ENCODE measurements at regions not wholly inside any gene's neighbourhood (a gene's known extent, or its start where the extent isn't known, plus 50 kb on each side); places are given as distances from the start of the nearest gene placed in this dataset.

DNA sequence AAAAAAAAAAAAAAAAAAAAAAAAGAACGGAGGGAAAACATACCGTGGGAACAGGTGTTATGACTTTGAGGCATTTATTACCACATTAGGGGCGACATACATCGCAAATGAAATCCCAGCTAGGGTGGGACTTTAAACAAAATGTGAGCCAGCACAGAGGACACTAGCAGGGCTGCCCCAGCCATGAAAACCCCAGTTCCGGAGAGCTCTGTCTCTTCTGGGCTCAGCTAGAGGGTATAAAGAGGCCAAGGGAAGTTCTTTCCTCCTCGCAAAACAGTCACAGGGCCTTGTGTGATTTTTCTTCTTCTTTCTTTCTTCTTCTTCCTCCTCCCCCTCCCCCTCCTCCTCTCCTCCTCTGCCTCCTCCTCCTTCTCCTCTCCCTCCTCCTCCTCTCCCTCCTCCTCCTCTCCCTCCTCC is 59.9 kb upstream of the ECHDC3 start:
- H3K9me3 ChIP-seq (ENCODE audit: control insufficient read depth in 2 of 2, low read length in 2 of 2), result no peaks in the 10 kb centered on the region
- H3K4me3 ChIP-seq (ENCODE audit: low read length in 2 of 2), result no peak overlapping the region
- H3K27ac ChIP-seq (ENCODE audit: low read length), result no peak overlapping the region
- H3K9ac ChIP-seq (ENCODE audit: low read length in 2 of 2), result no peak overlapping the region
- H3K27me3 ChIP-seq (ENCODE audit: control insufficient read depth in 1 of 2, insufficient read depth in 2 of 2, low read length in 2 of 2), result peaks cover 0 to 2% of the 10 kb centered on the region in 2 donors
- H3K4me1 ChIP-seq (ENCODE audit: control insufficient read depth, insufficient read depth, low read length), result peaks cover 8% of the 10 kb centered on the region
- no peaks in the 10 kb centered on the region for H3K36me3 ChIP-seq (ENCODE audit: control insufficient read depth in 2 of 2, insufficient read depth in 2 of 2, low read length in 2 of 2)

DNA sequence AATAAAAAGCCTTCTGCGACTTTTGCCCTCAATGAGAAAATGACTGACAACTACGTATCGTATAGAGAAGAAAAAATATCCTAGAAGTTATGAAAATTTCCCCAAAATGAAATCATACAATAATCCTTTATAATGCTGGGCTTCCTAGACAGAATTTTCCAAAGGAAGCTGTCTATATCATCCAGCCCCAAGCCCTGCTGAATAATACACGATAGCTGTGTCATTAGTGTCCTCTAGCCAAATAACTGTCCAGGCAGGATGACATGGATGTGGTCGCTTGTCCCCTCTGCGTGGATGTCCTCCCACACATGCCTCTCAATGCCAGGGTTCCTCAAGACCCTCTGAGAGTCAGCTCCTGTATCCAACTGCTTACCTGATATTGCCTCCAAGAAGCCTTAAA is 61.7 kb upstream of the ECHDC3 start:
- peaks cover 0 to 2% of the 10 kb centered on the region in 2 donors for H3K27me3 ChIP-seq (ENCODE audit: control insufficient read depth in 1 of 2, insufficient read depth in 2 of 2, low read length in 2 of 2)
- H3K4me1 ChIP-seq (ENCODE audit: control insufficient read depth, insufficient read depth, low read length), result peaks cover 8% of the 10 kb centered on the region
- H3K27ac ChIP-seq (ENCODE audit: low read length), result no peak overlapping the region
- no peak overlapping the region for H3K4me3 ChIP-seq (ENCODE audit: low read length in 2 of 2)
- no peaks in the 10 kb centered on the region for H3K9me3 ChIP-seq (ENCODE audit: control insufficient read depth in 2 of 2, low read length in 2 of 2)
- no peak overlapping the region for H3K9ac ChIP-seq (ENCODE audit: low read length in 2 of 2)
- H3K36me3 ChIP-seq (ENCODE audit: control insufficient read depth in 2 of 2, insufficient read depth in 2 of 2, low read length in 2 of 2), result no peaks in the 10 kb centered on the region

- Histone ChIP-seq H3K9ac (ENCODE audit: low read length in 2 of 2) (no peak overlapping the region), H3K27ac (ENCODE audit: low read length) (no peak overlapping the region), H3K4me3 (ENCODE audit: low read length in 2 of 2) (no peak overlapping the region), H3K27me3 (ENCODE audit: control insufficient read depth in 1 of 2, insufficient read depth in 2 of 2, low read length in 2 of 2) (peaks cover 0 to 2% of the 10 kb centered on the region in 2 donors), H3K4me1 (ENCODE audit: control insufficient read depth, insufficient read depth, low read length) (peaks cover 5% of the 10 kb centered on the region), H3K36me3 (ENCODE audit: control insufficient read depth in 2 of 2, insufficient read depth in 2 of 2, low read length in 2 of 2) (no peaks in the 10 kb centered on the region), H3K9me3 (ENCODE audit: control insufficient read depth in 2 of 2, low read length in 2 of 2) (no peaks in the 10 kb centered on the region)
These were observed 62.2 kb upstream of the ECHDC3 start for GRCh38 chr10:11679946-11680345.

GRCh38 chr10:11678074-11678793 is 63.9 kb upstream of the ECHDC3 start:
- Histone ChIP-seq H3K36me3 (ENCODE audit: control insufficient read depth in 2 of 2, insufficient read depth in 2 of 2, low read length in 2 of 2) (no peaks in the 10 kb centered on the region), H3K27me3 (ENCODE audit: control insufficient read depth in 1 of 2, insufficient read depth in 2 of 2, low read length in 2 of 2) (peaks cover 0 to 2% of the 10 kb centered on the region in 2 donors), H3K9ac (ENCODE audit: low read length in 2 of 2) (no peak overlapping the region), H3K4me1 (ENCODE audit: control insufficient read depth, insufficient read depth, low read length) (peaks cover 3% of the 10 kb centered on the region), H3K4me3 (ENCODE audit: low read length in 2 of 2) (no peak overlapping the region), H3K27ac (ENCODE audit: low read length) (no peak overlapping the region), H3K9me3 (ENCODE audit: control insufficient read depth in 2 of 2, low read length in 2 of 2) (no peaks in the 10 kb centered on the region)

GRCh38 chr10:11677480-11677879 is 64.7 kb upstream of the ECHDC3 start:
- H3K4me3 ChIP-seq (ENCODE audit: low read length in 2 of 2), result no peak overlapping the region
- no peaks in the 10 kb centered on the region for H3K36me3 ChIP-seq (ENCODE audit: control insufficient read depth in 2 of 2, insufficient read depth in 2 of 2, low read length in 2 of 2)
- H3K27ac ChIP-seq (ENCODE audit: low read length), result no peak overlapping the region
- no peak overlapping the region for H3K9ac ChIP-seq (ENCODE audit: low read length in 2 of 2)
- no peaks in the 10 kb centered on the region for H3K9me3 ChIP-seq (ENCODE audit: control insufficient read depth in 2 of 2, low read length in 2 of 2)
- H3K4me1 ChIP-seq (ENCODE audit: control insufficient read depth, insufficient read depth, low read length), result no peaks in the 10 kb centered on the region
- H3K27me3 ChIP-seq (ENCODE audit: control insufficient read depth in 1 of 2, insufficient read depth in 2 of 2, low read length in 2 of 2), result peaks cover 0 to 2% of the 10 kb centered on the region in 2 donors

DNA sequence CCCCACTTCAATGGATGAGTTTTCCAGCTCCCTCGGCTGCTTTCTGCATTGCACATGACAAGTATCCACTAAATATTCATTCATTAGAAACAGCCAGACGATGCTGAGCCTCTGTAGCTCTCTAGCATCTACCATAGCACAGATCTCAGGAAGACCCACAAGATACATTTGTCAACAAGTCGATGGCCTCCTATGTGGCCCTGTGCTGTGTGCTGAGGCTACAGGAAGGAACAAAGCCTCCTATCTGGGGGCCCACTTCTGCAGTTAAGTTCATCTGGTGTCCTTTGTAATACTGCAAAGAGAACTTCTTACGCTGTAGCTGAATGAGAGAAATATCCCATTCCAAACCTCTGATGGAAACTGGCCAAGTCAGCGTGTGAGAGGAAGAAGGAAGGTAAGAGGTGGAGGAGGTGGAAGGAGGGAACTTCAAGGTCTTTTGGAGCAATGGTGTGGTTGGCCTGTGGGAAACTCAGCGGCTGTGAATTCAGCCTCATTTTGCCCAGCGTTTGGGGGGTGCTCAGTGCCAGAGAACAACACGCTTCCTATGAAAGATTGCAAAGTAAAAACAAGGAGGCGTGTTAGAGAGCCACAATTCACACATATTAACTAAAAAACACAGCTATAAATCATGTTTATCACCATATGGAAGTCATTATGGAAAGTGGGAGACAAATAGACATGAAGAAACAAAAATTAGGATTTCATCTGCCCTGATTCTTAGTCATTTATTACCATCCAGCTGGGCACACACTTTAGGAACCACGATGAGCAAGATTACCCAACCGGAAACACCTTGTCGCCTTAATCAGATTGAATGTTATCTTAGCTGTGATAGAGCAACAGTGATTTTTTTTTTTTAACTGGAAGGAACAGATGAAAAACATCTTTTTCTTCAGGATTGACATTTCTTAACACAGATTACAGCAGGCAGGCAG is 62.2 kb upstream of the USP6NL start:
- Histone ChIP-seq H3K36me3 (ENCODE audit: control insufficient read depth in 2 of 2, insufficient read depth in 2 of 2, low read length in 2 of 2) (no peaks in the 10 kb centered on the region), H3K27ac (ENCODE audit: low read length) (no peak overlapping the region), H3K4me3 (ENCODE audit: low read length in 2 of 2) (no peak overlapping the region), H3K9me3 (ENCODE audit: control insufficient read depth in 2 of 2, low read length in 2 of 2) (no peaks in the 10 kb centered on the region), H3K4me1 (ENCODE audit: control insufficient read depth, insufficient read depth, low read length) (no peaks in the 10 kb centered on the region), H3K27me3 (ENCODE audit: control insufficient read depth in 1 of 2, insufficient read depth in 2 of 2, low read length in 2 of 2) (no peaks in the 10 kb centered on the region), H3K9ac (ENCODE audit: low read length in 2 of 2) (no peak overlapping the region)

GRCh38 chr10:11672836-11673235 is 61.4 kb upstream of the USP6NL start:
- H3K27ac ChIP-seq (ENCODE audit: low read length), result no peak overlapping the region
- H3K36me3 ChIP-seq (ENCODE audit: control insufficient read depth in 2 of 2, insufficient read depth in 2 of 2, low read length in 2 of 2), result no peaks in the 10 kb centered on the region
- H3K27me3 ChIP-seq (ENCODE audit: control insufficient read depth in 1 of 2, insufficient read depth in 2 of 2, low read length in 2 of 2), result no peaks in the 10 kb centered on the region
- H3K4me1 ChIP-seq (ENCODE audit: control insufficient read depth, insufficient read depth, low read length), result no peaks in the 10 kb centered on the region
- H3K9ac ChIP-seq (ENCODE audit: low read length in 2 of 2), result no peak overlapping the region
- no peak overlapping the region for H3K4me3 ChIP-seq (ENCODE audit: low read length in 2 of 2)
- no peaks in the 10 kb centered on the region for H3K9me3 ChIP-seq (ENCODE audit: control insufficient read depth in 2 of 2, low read length in 2 of 2)

DNA sequence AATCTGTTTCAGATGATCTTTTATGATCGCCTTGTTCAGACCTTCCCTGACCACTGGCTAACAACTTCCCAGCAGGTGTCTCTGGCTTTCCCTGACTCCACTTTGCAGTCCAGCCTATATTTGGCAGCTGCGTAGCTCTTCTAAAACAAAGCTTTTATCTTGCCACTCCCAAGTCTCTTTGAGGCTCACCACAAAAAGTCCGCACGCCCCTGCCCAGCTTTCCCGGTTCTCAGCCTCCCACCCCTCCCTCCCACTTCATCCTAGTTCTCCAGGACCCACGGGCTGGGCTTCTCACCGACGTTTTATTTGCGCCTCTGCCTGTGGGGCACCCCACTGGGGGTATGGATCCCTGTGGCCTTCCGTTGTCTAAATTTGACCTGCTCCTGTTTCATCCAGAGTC is 58.9 kb upstream of the USP6NL start:
- Histone ChIP-seq H3K9me3 (ENCODE audit: control insufficient read depth in 2 of 2, low read length in 2 of 2) (no peaks in the 10 kb centered on the region), H3K4me3 (ENCODE audit: low read length in 2 of 2) (no peak overlapping the region), H3K27ac (ENCODE audit: low read length) (no peak overlapping the region), H3K36me3 (ENCODE audit: control insufficient read depth in 2 of 2, insufficient read depth in 2 of 2, low read length in 2 of 2) (no peaks in the 10 kb centered on the region), H3K9ac (ENCODE audit: low read length in 2 of 2) (no peak overlapping the region), H3K27me3 (ENCODE audit: control insufficient read depth in 1 of 2, insufficient read depth in 2 of 2, low read length in 2 of 2) (no peaks in the 10 kb centered on the region), H3K4me1 (ENCODE audit: control insufficient read depth, insufficient read depth, low read length) (no peaks in the 10 kb centered on the region)

DNA sequence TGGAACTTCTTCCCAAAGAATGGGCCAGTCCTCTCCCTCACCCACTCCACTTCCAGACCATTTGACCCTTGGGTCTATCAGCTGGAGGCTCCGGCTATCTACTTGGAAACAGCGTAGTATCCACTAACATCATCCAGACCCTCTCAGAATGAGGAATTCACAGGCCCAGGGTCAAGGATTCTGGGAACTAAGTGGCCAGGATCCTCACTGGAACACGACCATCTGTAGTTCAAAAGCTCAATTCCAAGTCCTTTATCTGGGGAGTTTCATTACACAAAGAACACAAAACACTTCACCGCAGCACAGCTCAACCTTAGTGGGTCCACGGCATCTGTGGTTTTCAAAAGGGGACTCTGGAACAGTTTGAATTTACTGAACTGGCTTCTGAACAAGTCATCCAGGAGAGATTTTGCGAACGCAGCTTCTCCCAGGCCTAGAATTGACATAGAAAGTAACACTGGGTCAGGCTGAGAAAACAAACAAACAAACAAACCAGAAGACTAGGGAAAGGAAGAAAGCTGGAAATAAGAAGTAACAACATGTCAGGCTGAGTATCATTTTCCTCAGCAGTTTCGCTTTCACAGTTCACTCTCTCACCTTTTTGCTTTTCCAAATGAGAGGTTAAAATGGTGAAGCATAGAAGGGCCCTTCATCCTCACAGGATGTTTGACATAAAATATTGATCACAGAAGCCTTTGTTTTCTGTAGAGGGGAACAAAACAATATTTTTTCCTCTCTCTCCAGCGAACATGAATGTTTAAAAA is 57.6 kb upstream of the USP6NL start:
- H3K27ac ChIP-seq (ENCODE audit: low read length), result no peak overlapping the region
- no peak overlapping the region for H3K4me3 ChIP-seq (ENCODE audit: low read length in 2 of 2)
- no peaks in the 10 kb centered on the region for H3K27me3 ChIP-seq (ENCODE audit: control insufficient read depth in 1 of 2, insufficient read depth in 2 of 2, low read length in 2 of 2)
- no peaks in the 10 kb centered on the region for H3K9me3 ChIP-seq (ENCODE audit: control insufficient read depth in 2 of 2, low read length in 2 of 2)
- no peak overlapping the region for H3K9ac ChIP-seq (ENCODE audit: low read length in 2 of 2)
- H3K4me1 ChIP-seq (ENCODE audit: control insufficient read depth, insufficient read depth, low read length), result no peaks in the 10 kb centered on the region
- no peaks in the 10 kb centered on the region for H3K36me3 ChIP-seq (ENCODE audit: control insufficient read depth in 2 of 2, insufficient read depth in 2 of 2, low read length in 2 of 2)

DNA sequence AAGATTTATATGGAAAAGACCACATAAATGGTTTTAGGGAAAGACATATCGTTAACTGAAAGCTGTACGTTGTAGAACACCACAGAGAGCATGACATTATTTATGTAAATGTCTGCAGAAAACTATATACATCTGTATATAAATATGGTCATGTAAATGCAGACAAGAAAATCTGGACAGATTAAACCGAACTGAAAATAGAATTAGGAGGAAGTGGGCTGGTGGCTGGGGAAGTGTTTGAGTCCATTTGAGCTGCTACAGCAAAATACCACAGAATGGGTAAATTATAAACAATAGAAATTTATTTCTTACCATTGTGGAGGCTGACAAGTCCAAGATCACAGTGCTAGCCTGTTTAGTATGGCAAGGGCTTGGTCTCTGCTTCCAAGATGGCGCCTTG is 56.3 kb upstream of the USP6NL start:
- Histone ChIP-seq H3K27ac (ENCODE audit: low read length) (no peak overlapping the region), H3K9me3 (ENCODE audit: control insufficient read depth in 2 of 2, low read length in 2 of 2) (no peaks in the 10 kb centered on the region), H3K36me3 (ENCODE audit: control insufficient read depth in 2 of 2, insufficient read depth in 2 of 2, low read length in 2 of 2) (no peaks in the 10 kb centered on the region), H3K9ac (ENCODE audit: low read length in 2 of 2) (no peak overlapping the region), H3K4me3 (ENCODE audit: low read length in 2 of 2) (no peak overlapping the region), H3K27me3 (ENCODE audit: control insufficient read depth in 1 of 2, insufficient read depth in 2 of 2, low read length in 2 of 2) (no peaks in the 10 kb centered on the region), H3K4me1 (ENCODE audit: control insufficient read depth, insufficient read depth, low read length) (no peaks in the 10 kb centered on the region)
